ENCODE measurements at regions not wholly inside any gene's neighbourhood (a gene's known extent, or its start where the extent isn't known, plus 50 kb on each side); places are given as distances from the start of the nearest gene placed in this dataset.

DNA sequence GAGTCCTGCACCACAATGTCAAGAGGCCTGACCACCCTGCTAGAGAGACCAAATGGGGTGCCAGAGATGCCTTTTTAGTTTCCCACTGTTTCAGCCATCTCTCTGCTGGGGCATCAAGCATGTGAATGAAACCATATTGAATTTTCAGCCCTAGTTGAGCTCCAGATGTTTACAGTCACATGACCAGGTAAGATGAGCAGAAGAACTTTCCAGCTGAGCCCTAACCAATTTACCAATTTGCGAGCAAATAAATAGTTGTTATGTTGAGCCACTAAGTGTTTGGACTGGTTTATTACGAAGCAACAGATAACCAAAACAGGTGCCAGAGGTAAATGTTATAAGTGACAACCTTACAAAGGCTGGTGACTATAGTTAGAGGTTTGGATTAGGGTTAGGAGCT lies 209.1 kb upstream of the CCL2 start:
- TF ChIP-seq, protein P1, sequence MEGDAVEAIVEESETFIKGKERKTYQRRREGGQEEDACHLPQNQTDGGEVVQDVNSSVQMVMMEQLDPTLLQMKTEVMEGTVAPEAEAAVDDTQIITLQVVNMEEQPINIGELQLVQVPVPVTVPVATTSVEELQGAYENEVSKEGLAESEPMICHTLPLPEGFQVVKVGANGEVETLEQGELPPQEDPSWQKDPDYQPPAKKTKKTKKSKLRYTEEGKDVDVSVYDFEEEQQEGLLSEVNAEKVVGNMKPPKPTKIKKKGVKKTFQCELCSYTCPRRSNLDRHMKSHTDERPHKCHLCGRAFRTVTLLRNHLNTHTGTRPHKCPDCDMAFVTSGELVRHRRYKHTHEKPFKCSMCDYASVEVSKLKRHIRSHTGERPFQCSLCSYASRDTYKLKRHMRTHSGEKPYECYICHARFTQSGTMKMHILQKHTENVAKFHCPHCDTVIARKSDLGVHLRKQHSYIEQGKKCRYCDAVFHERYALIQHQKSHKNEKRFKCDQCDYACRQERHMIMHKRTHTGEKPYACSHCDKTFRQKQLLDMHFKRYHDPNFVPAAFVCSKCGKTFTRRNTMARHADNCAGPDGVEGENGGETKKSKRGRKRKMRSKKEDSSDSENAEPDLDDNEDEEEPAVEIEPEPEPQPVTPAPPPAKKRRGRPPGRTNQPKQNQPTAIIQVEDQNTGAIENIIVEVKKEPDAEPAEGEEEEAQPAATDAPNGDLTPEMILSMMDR (IDR thresholded peaks at IDR 0.05; ENCODE audit: low read depth, low read length, missing input control) = no peak
- TF ChIP-seq JUND (IDR thresholded peaks at IDR 0.05) = no peak
- no peak for TF ChIP-seq RAD21 (IDR thresholded peaks at IDR 0.05)
- TF ChIP-seq, protein P2, sequence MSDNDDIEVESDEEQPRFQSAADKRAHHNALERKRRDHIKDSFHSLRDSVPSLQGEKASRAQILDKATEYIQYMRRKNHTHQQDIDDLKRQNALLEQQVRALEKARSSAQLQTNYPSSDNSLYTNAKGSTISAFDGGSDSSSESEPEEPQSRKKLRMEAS (IDR thresholded peaks at IDR 0.05) = no peak
- no peak for TF ChIP-seq NR2F2 (IDR thresholded peaks at IDR 0.05)
- TF ChIP-seq GABPA (IDR thresholded peaks at IDR 0.05 in 1 of 2, conservative IDR thresholded peaks at IDR 0.05 in 1 of 2) = no peak
- TF ChIP-seq, protein P3, sequence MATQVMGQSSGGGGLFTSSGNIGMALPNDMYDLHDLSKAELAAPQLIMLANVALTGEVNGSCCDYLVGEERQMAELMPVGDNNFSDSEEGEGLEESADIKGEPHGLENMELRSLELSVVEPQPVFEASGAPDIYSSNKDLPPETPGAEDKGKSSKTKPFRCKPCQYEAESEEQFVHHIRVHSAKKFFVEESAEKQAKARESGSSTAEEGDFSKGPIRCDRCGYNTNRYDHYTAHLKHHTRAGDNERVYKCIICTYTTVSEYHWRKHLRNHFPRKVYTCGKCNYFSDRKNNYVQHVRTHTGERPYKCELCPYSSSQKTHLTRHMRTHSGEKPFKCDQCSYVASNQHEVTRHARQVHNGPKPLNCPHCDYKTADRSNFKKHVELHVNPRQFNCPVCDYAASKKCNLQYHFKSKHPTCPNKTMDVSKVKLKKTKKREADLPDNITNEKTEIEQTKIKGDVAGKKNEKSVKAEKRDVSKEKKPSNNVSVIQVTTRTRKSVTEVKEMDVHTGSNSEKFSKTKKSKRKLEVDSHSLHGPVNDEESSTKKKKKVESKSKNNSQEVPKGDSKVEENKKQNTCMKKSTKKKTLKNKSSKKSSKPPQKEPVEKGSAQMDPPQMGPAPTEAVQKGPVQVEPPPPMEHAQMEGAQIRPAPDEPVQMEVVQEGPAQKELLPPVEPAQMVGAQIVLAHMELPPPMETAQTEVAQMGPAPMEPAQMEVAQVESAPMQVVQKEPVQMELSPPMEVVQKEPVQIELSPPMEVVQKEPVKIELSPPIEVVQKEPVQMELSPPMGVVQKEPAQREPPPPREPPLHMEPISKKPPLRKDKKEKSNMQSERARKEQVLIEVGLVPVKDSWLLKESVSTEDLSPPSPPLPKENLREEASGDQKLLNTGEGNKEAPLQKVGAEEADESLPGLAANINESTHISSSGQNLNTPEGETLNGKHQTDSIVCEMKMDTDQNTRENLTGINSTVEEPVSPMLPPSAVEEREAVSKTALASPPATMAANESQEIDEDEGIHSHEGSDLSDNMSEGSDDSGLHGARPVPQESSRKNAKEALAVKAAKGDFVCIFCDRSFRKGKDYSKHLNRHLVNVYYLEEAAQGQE (IDR thresholded peaks at IDR 0.05) = no peak
- no peak for TF ChIP-seq RXRA (IDR thresholded peaks at IDR 0.05)

All from liver (tissue), 3 donors.